Caco-2 (cell line): ENCODE measurements at regions not wholly inside any gene's neighbourhood (a gene's known extent, or its start where the extent isn't known, plus 50 kb on each side); places are given as distances from the start of the nearest gene placed in this dataset.

Experiments used
- BruUV-seq: library from RNA; stranded (reverse); fragments of 400-500 nt; replicated peaks from 2 replicates; lab custom pipeline; 2021; lab: Mats Ljungman, UMichigan
- CTCF ChIA-PET: fragments of 300-600 bp; sonication (Branson Sonifier 250); formaldehyde crosslinking; loops from one replicate; lab custom pipeline; 2022; ENCODE audit warnings: antibody characterized with exemption; lab: Charles Lee
- POLR2A ChIA-PET: fragments of 300-600 bp; sonication (Branson Sonifier 250); formaldehyde crosslinking; loops from one replicate; lab custom pipeline; 2022; ENCODE audit warnings: antibody characterized with exemption; lab: Charles Lee
- DNase-seq, 2 experiments: peaks; one replicate each; pipeline versions ENCODE4 v3.0.0 to v3.0.0-alpha.2; 2020 to 2022
- H3K27me3 ChIP-seq: replicated peaks from 2 replicates; pipeline ENCODE4 v1.6.0; 2011; ENCODE audit warnings: low read length; ENCODE audit not compliant: control insufficient read depth, insufficient read depth
- H3K36me3 ChIP-seq: 2 replicates; pipeline ENCODE4 v1.5.1; 2011; ENCODE audit warnings: low read length; ENCODE audit not compliant: control insufficient read depth, insufficient read depth
- H3K4me1 ChIP-seq: fragments of 250-450 bp; sonication (Bioruptor Pico); 2 replicates; pipeline ENCODE4 v1.5.1; 2020; ENCODE audit warnings: mild to moderate bottlenecking
- H3K4me3 ChIP-seq: 2 replicates; pipeline ENCODE4 v1.5.1; 2011; ENCODE audit warnings: low read depth, mild to moderate bottlenecking, control low read depth, low read length
- H3K9me3 ChIP-seq: fragments of 250-450 bp; sonication (Bioruptor Pico); 2 replicates; pipeline ENCODE4 v1.5.1; 2020; ENCODE audit warnings: mild to moderate bottlenecking, moderate library complexity
- H3K27ac Mint-ChIP-seq: one replicate; pipeline ENCODE4 v1.8.0; 2022; ENCODE audit warnings: mixed read lengths; ENCODE audit not compliant: unreplicated experiment
- H3K27me3 Mint-ChIP-seq: one replicate; pipeline ENCODE4 v1.8.0; 2022; ENCODE audit warnings: mixed read lengths; ENCODE audit not compliant: insufficient read depth, unreplicated experiment
- H3K36me3 Mint-ChIP-seq: one replicate; pipeline ENCODE4 v1.8.0; 2022; ENCODE audit warnings: mild to moderate bottlenecking, mixed read lengths; ENCODE audit not compliant: insufficient read depth, unreplicated experiment
- H3K4me1 Mint-ChIP-seq: one replicate; pipeline ENCODE4 v1.8.0; 2022; ENCODE audit warnings: low read depth, mixed read lengths; ENCODE audit not compliant: unreplicated experiment
- H3K4me3 Mint-ChIP-seq: one replicate; pipeline ENCODE4 v1.8.0; 2022; ENCODE audit warnings: mild to moderate bottlenecking, moderate library complexity, mixed read lengths; ENCODE audit not compliant: unreplicated experiment
- H3K9me3 Mint-ChIP-seq: one replicate; pipeline ENCODE4 v1.8.0; 2022; ENCODE audit warnings: mixed read lengths; ENCODE audit not compliant: unreplicated experiment
- intact Hi-C: fragments of 100-400 bp; cut with micrococcal nuclease; formaldehyde crosslinking; loops from one replicate; pipeline ENCODE4 v1.10.0; 2022; ENCODE audit not compliant: unreplicated experiment
- TF ChIP-seq, protein P1 (sequence below), 2 experiments: fragments of 200-600 bp in 1 of 2; IDR thresholded peaks; 1 replicate in 1 of 2; 2 replicates in 1 of 2; pipeline versions ENCODE4 v1.5.1 to v1.8.0; 2011 to 2022; ENCODE audit warnings: antibody characterized with exemption in 1 of 2, control low read depth in 1 of 2, inconsistent platforms in 1 of 2, low read depth in 1 of 2, low read length in 1 of 2, mild to moderate bottlenecking in 1 of 2, moderate library complexity in 1 of 2; ENCODE audit not compliant: insufficient read depth in 1 of 2, severe bottlenecking in 1 of 2, unreplicated experiment in 1 of 2

DNA sequence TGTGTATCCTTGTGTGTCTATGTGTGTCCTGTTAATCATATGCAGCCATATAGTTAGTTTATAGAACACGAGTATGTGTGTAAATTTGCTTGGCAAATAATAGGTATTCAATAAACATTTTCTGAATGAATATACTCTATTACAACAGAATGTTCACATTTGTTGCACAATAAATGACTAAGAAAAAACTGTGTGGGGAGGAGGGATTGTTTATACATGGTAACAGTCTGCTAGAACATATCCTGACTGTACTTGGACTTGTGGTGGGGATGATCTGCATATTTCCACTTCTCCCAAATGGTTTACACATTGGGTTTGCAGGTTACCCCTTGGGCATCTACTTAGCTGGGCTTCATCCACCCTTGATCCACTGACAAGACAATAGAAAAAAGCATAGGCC, 194.6 kb downstream of the INSC start:
- Histone ChIP-seq H3K9me3 (no peaks in the 10 kb centered on the region), H3K36me3 (no peaks in the 10 kb centered on the region), H3K4me1 (peaks cover 3% of the 10 kb centered on the region; the same call in 1 of the 2 replicates), H3K27me3 (no peaks in the 10 kb centered on the region), H3K4me3 (no peak overlapping the region)
- POLR2A ChIA-PET = no interaction called here
- Mint-ChIP-seq H3K27ac (no peak overlapping the region), H3K4me3 (no peak overlapping the region), H3K27me3 (no peaks in the 10 kb centered on the region), H3K4me1 (peaks cover 8% of the 10 kb centered on the region), H3K36me3 (no peaks in the 10 kb centered on the region), H3K9me3 (no peaks in the 10 kb centered on the region)
- CTCF ChIA-PET = no interaction called here
- BruUV-seq = no TSS peak
- intact Hi-C loops = no loop called here
- TF ChIP-seq, protein P1, sequence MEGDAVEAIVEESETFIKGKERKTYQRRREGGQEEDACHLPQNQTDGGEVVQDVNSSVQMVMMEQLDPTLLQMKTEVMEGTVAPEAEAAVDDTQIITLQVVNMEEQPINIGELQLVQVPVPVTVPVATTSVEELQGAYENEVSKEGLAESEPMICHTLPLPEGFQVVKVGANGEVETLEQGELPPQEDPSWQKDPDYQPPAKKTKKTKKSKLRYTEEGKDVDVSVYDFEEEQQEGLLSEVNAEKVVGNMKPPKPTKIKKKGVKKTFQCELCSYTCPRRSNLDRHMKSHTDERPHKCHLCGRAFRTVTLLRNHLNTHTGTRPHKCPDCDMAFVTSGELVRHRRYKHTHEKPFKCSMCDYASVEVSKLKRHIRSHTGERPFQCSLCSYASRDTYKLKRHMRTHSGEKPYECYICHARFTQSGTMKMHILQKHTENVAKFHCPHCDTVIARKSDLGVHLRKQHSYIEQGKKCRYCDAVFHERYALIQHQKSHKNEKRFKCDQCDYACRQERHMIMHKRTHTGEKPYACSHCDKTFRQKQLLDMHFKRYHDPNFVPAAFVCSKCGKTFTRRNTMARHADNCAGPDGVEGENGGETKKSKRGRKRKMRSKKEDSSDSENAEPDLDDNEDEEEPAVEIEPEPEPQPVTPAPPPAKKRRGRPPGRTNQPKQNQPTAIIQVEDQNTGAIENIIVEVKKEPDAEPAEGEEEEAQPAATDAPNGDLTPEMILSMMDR (IDR thresholded peaks at IDR 0.05; ENCODE audit: insufficient read depth in 1 of 2, low read depth in 1 of 2, low read length in 1 of 2, severe bottlenecking in 1 of 2, unreplicated experiment in 1 of 2) = no peak
- DNase-seq = no peak

GRCh38 chr11:15313862-15314261, 199.1 kb downstream of the INSC start:
- intact Hi-C loops = no loop called here
- Histone ChIP-seq H3K4me3 (no peak overlapping the region), H3K36me3 (no peaks in the 10 kb centered on the region), H3K27me3 (no peaks in the 10 kb centered on the region), H3K4me1 (peaks cover 3% of the 10 kb centered on the region; the same call in 1 of the 2 replicates), H3K9me3 (no peaks in the 10 kb centered on the region)
- Mint-ChIP-seq H3K4me1 (peaks cover 8% of the 10 kb centered on the region), H3K27me3 (no peaks in the 10 kb centered on the region), H3K27ac (no peak overlapping the region), H3K9me3 (no peaks in the 10 kb centered on the region), H3K36me3 (no peaks in the 10 kb centered on the region), H3K4me3 (no peak overlapping the region)
- BruUV-seq = no TSS peak
- DNase-seq = peak in 1 of 2 experiments; percentile 17
- TF ChIP-seq, protein P1 (IDR thresholded peaks at IDR 0.05; ENCODE audit: insufficient read depth in 1 of 2, low read depth in 1 of 2, low read length in 1 of 2, severe bottlenecking in 1 of 2, unreplicated experiment in 1 of 2) = no peak
- ChIA-PET POLR2A (no interaction called here), CTCF (no interaction called here)

GRCh38 chr11:15318814-15319213, 204.1 kb downstream of the INSC start:
- no peaks in the 10 kb centered on the region for H3K9me3 Mint-ChIP-seq
- H3K27ac Mint-ChIP-seq = no peak overlapping the region

More at GRCh38 chr11:15318814-15319213, 204.1 kb downstream of the INSC start:
- ChIA-PET CTCF (no interaction called here), POLR2A (no interaction called here)
- H3K4me1 ChIP-seq = peaks cover 3% of the 10 kb centered on the region; the same call in 1 of the 2 replicates
- peaks cover 8% of the 10 kb centered on the region for H3K4me1 Mint-ChIP-seq
- DNase-seq = no peak
- no peaks in the 10 kb centered on the region for H3K27me3 ChIP-seq
- no peak overlapping the region for H3K4me3 ChIP-seq
- TF ChIP-seq, protein P1 (IDR thresholded peaks at IDR 0.05; ENCODE audit: insufficient read depth in 1 of 2, low read depth in 1 of 2, low read length in 1 of 2, severe bottlenecking in 1 of 2, unreplicated experiment in 1 of 2) = no peak
- H3K27me3 Mint-ChIP-seq = no peaks in the 10 kb centered on the region
- no TSS peak for BruUV-seq
- H3K36me3 Mint-ChIP-seq = no peaks in the 10 kb centered on the region
- no peaks in the 10 kb centered on the region for H3K36me3 ChIP-seq
- H3K4me3 Mint-ChIP-seq = no peak overlapping the region
- H3K9me3 ChIP-seq = no peaks in the 10 kb centered on the region
- intact Hi-C loops = no loop called here
